ENCODE measurements at regions not wholly inside any gene's neighbourhood (a gene's known extent, or its start where the extent isn't known, plus 50 kb on each side); places are given as distances from the start of the nearest gene placed in this dataset.

GRCh38 chr11:105297463-105297862 lies 157.9 kb upstream of the CARD18 start:
- peak; percentile 61 for DNase-seq (ENCODE audit: low read depth)
- no peak for TF ChIP-seq CTCF (conservative IDR thresholded peaks at IDR 0.05; ENCODE audit: control insufficient read depth, insufficient read depth, low read depth, low read length)
- H3K4me3 ChIP-seq (ENCODE audit: control insufficient read depth, low read depth, low read length) = no peak overlapping the region

- no peak overlapping the region for H3K4me3 ChIP-seq (ENCODE audit: control insufficient read depth, low read depth, low read length)
- DNase-seq (ENCODE audit: low read depth) = no peak
- TF ChIP-seq CTCF (conservative IDR thresholded peaks at IDR 0.05; ENCODE audit: control insufficient read depth, insufficient read depth, low read depth, low read length) = no peak
Observed at GRCh38 chr11:105296806-105297205, 157.2 kb upstream of the CARD18 start.

GRCh38 chr11:105296386-105296785 lies 156.8 kb upstream of the CARD18 start:
- no peak overlapping the region for H3K4me3 ChIP-seq (ENCODE audit: control insufficient read depth, low read depth, low read length)
- DNase-seq (ENCODE audit: low read depth) = no peak
- TF ChIP-seq CTCF (conservative IDR thresholded peaks at IDR 0.05; ENCODE audit: control insufficient read depth, insufficient read depth, low read depth, low read length) = no peak

GRCh38 chr11:105282658-105283057 lies 143.1 kb upstream of the CARD18 start:
- peak; percentile 33 for DNase-seq (ENCODE audit: low read depth)
- no peak overlapping the region for H3K4me3 ChIP-seq (ENCODE audit: control insufficient read depth, low read depth, low read length)
- TF ChIP-seq CTCF (conservative IDR thresholded peaks at IDR 0.05; ENCODE audit: control insufficient read depth, insufficient read depth, low read depth, low read length) = no peak

- H3K4me3 ChIP-seq (ENCODE audit: control insufficient read depth, low read depth, low read length) = no peak overlapping the region
- no peak for DNase-seq (ENCODE audit: low read depth)
- TF ChIP-seq CTCF (conservative IDR thresholded peaks at IDR 0.05; ENCODE audit: control insufficient read depth, insufficient read depth, low read depth, low read length) = no peak
Observed at GRCh38 chr11:105274631-105275030, 135.1 kb upstream of the CARD18 start.

GRCh38 chr11:105273660-105274280 lies 134.2 kb upstream of the CARD18 start:
- H3K4me3 ChIP-seq (ENCODE audit: control insufficient read depth, low read depth, low read length) = no peak overlapping the region
- no peak for TF ChIP-seq CTCF (conservative IDR thresholded peaks at IDR 0.05; ENCODE audit: control insufficient read depth, insufficient read depth, low read depth, low read length)
- DNase-seq (ENCODE audit: low read depth) = no peak

- no peak for DNase-seq (ENCODE audit: low read depth)
Observed at GRCh38 chr11:105269862-105270261, 130.3 kb upstream of the CARD18 start.

More at GRCh38 chr11:105269862-105270261, 130.3 kb upstream of the CARD18 start:
- no peak for TF ChIP-seq CTCF (conservative IDR thresholded peaks at IDR 0.05; ENCODE audit: control insufficient read depth, insufficient read depth, low read depth, low read length)
- H3K4me3 ChIP-seq (ENCODE audit: control insufficient read depth, low read depth, low read length) = no peak overlapping the region

All from fibroblast of mammary gland (primary cell).